K562 (cell line): ENCODE measurements at regions not wholly inside any gene's neighbourhood (a gene's known extent, or its start where the extent isn't known, plus 50 kb on each side); places are given as distances from the start of the nearest gene placed in this dataset.

Experiments used
- ATAC-seq: fragments of 200-7000 bp; cut with Tn5 transposase; 3 replicates; pipeline ENCODE4 v1.9.1; 2020; ENCODE audit warnings: moderate library complexity
- BruUV-seq: library from RNA; stranded (reverse); fragments of 400-500 nt; replicated peaks from 2 replicates; lab custom pipeline; 2021; lab: Mats Ljungman, UMichigan
- CTCF ChIA-PET: fragments of 300-600 bp; formaldehyde crosslinking; extraction: SDS; loops from one replicate; lab custom pipeline; 2021; ENCODE audit warnings: low intra/inter-chr PET ratio; lab: Yijun Ruan, JAX
- POLR2A ChIA-PET: fragments of 300-600, 350-650 bp; sonication (Branson Sonifier 250); formaldehyde crosslinking; extraction: SDS; loops from one replicate; lab custom pipeline; 2021; ENCODE audit warnings: antibody characterized with exemption, inconsistent platforms; lab: Yijun Ruan, JAX
- DNase-seq, 4 experiments: peaks; one replicate each; pipeline versions ENCODE4 v3.0.0 to v3.0.0-alpha.2; 2011 to 2018; ENCODE audit warnings: low spot score in 3 of 4, mixed read lengths in 3 of 4; ENCODE audit errors: extremely low read depth in 1 of 4
- FAIRE-seq: peaks from 2 replicates; lab custom pipeline; 2011; peaks lifted over from hg19 to GRCh38; lab: Jason Lieb, UNC
- H2AFZ ChIP-seq: 2 replicates; pipeline ENCODE4 v1.6.0; 2011; ENCODE audit warnings: low read depth, low read length, control low read depth, inconsistent platforms
- H3K27ac ChIP-seq: fragments of 200-600 bp; 3 replicates; pipeline ENCODE4 v1.8.0; 2011; ENCODE audit warnings: low read depth, mild to moderate bottlenecking, control low read depth, inconsistent platforms, low read length, moderate library complexity, mixed read lengths; ENCODE audit errors: extremely low read depth
- H3K27me3 ChIP-seq, 2 experiments: fragments of 300-600 bp in 1 of 2; 2 replicates in 1 of 2; 3 replicates in 1 of 2; pipeline versions ENCODE4 v1.6.0 to v1.8.0; 2011; ENCODE audit warnings: inconsistent platforms in 2 of 2, low read length in 2 of 2, mild to moderate bottlenecking in 1 of 2, mixed read lengths in 1 of 2, moderate library complexity in 1 of 2; ENCODE audit not compliant: control insufficient read depth in 2 of 2, insufficient read depth in 2 of 2
- H3K36me3 ChIP-seq: fragments of 300-600 bp; 3 replicates; pipeline ENCODE4 v1.8.0; 2011; ENCODE audit warnings: mild to moderate bottlenecking, low read length, inconsistent platforms; ENCODE audit not compliant: control insufficient read depth, insufficient read depth
- H3K4me1 ChIP-seq, 2 experiments: fragments of 200-600 bp in 1 of 2; replicated peaks in 1 of 2; 2 replicates in 1 of 2; 3 replicates in 1 of 2; pipeline versions ENCODE4 v1.5.1 to v1.8.0; 2011; ENCODE audit warnings: inconsistent platforms in 2 of 2, low read length in 2 of 2, mild to moderate bottlenecking in 1 of 2, mixed read lengths in 1 of 2, moderate library complexity in 1 of 2; ENCODE audit not compliant: control insufficient read depth in 2 of 2, insufficient read depth in 2 of 2
- H3K4me2 ChIP-seq: 2 replicates; pipeline ENCODE4 v1.6.1; 2011; ENCODE audit warnings: low read length, control low read depth, inconsistent platforms, mixed read lengths; ENCODE audit not compliant: insufficient read depth
- H3K4me3 ChIP-seq: fragments of 200-600 bp; sonication (generic), shearing (Covaris generic); 2 replicates; pipeline ENCODE4 v1.5.1; 2016; ENCODE audit warnings: control low read depth, inconsistent platforms
- H3K79me2 ChIP-seq: fragments of 200-600 bp; 3 replicates; pipeline ENCODE4 v1.8.0; 2011; ENCODE audit warnings: low read length, inconsistent platforms; ENCODE audit not compliant: control insufficient read depth, insufficient read depth
- H3K9ac ChIP-seq, 2 experiments: 2 replicates each; pipeline versions ENCODE4 v1.6.0 to v1.6.1; 2011; ENCODE audit warnings: low read depth in 2 of 2, low read length in 2 of 2, control low read depth in 1 of 2, inconsistent platforms in 1 of 2, mild to moderate bottlenecking in 1 of 2, mixed read lengths in 1 of 2; ENCODE audit not compliant: insufficient read depth in 1 of 2
- H3K9me1 ChIP-seq: one replicate; pipeline ENCODE4 v1.6.0; 2011; ENCODE audit warnings: inconsistent platforms, mild to moderate bottlenecking, low read length, moderate library complexity; ENCODE audit not compliant: control insufficient read depth, insufficient read depth
- H3K9me3 ChIP-seq: replicated peaks from 2 replicates; pipeline ENCODE4 v1.5.1; 2011; ENCODE audit warnings: low read depth, low read length, inconsistent platforms; ENCODE audit not compliant: control insufficient read depth, insufficient read depth
- H4K20me1 ChIP-seq: replicated peaks from 2 replicates; pipeline ENCODE4 v1.6.1; 2011; ENCODE audit warnings: low read length, inconsistent platforms, mixed read lengths; ENCODE audit not compliant: control insufficient read depth, insufficient read depth
- AFF1 ChIP-seq, 2 experiments: fragments of 450-650 bp; IDR thresholded peaks; 2 replicates each; pipeline ENCODE4 v1.6.1; 2018; ENCODE audit warnings: mild to moderate bottlenecking in 2 of 2, low read depth in 1 of 2; ENCODE audit not compliant: partially characterized antibody in 2 of 2
- ATF3 ChIP-seq, 2 experiments: fragments of 450-650 bp in 1 of 2; sonication (generic) in 1 of 2; formaldehyde crosslinking in 1 of 2; IDR thresholded peaks in 1 of 2; conservative IDR thresholded peaks in 1 of 2; 2 replicates each; pipeline versions ENCODE4 v1.6.1 to v1.8.1; 2016 to 2023; ENCODE audit warnings: mild to moderate bottlenecking in 2 of 2, moderate library complexity in 2 of 2, inconsistent platforms in 1 of 2, missing genetic modification reagents in 1 of 2
- ELF2 ChIP-seq: fragments of 250-450 bp; sonication (Bioruptor Pico); IDR thresholded peaks from 2 replicates; pipeline ENCODE4 v1.5.0; 2021; ENCODE audit warnings: mild to moderate bottlenecking
- FOSL1 ChIP-seq: fragments of 200-800 bp; sonication (Bioruptor generic); conservative IDR thresholded peaks from 2 replicates; pipeline ENCODE4 v1.6.1; 2016; ENCODE audit warnings: missing genetic modification characterization, missing compliant biosample characterization
- GABPB1 ChIP-seq: sonication (generic); formaldehyde crosslinking; IDR thresholded peaks from 2 replicates; pipeline ENCODE4 v1.8.0; 2022; ENCODE audit warnings: mild to moderate bottlenecking, missing genetic modification reagents
- HDAC6 ChIP-seq: IDR thresholded peaks from 2 replicates; pipeline ENCODE4 v1.6.1; 2012; ENCODE audit warnings: low read depth, mild to moderate bottlenecking, control low read depth, inconsistent platforms, low read length, moderate library complexity
- MAZ ChIP-seq, 2 experiments: fragments of 450-650 bp in 1 of 2; sonication (generic) in 1 of 2; formaldehyde crosslinking; IDR thresholded peaks in 1 of 2; conservative IDR thresholded peaks in 1 of 2; 2 replicates each; pipeline versions ENCODE4 v1.4.0 to v1.5.0; 2020; ENCODE audit warnings: mild to moderate bottlenecking in 1 of 2, missing genetic modification reagents in 1 of 2
- MED1 ChIP-seq: sonication (generic); formaldehyde crosslinking; IDR thresholded peaks from 2 replicates; pipeline ENCODE4 v1.8.1; 2023; ENCODE audit warnings: missing genetic modification reagents, borderline replicate concordance
- RNF2 ChIP-seq: sonication (generic); IDR thresholded peaks from 2 replicates; pipeline ENCODE4 v1.6.1; 2016
- SAP30 ChIP-seq: fragments of 200-600 bp; sonication (generic); IDR thresholded peaks from 2 replicates; pipeline ENCODE4 v1.6.1; 2012; ENCODE audit warnings: borderline replicate concordance, low read depth, mild to moderate bottlenecking, moderate library complexity, low read length, control low read depth, inconsistent platforms; ENCODE audit not compliant: insufficient read depth, poor library complexity, severe bottlenecking
- SPI1 ChIP-seq: IDR thresholded peaks from 2 replicates; pipeline ENCODE4 v1.6.1; 2011; ENCODE audit warnings: low read depth, low read length, control low read depth, borderline replicate concordance
- ZFP1 ChIP-seq: fragments of 450-650 bp; formaldehyde crosslinking; IDR thresholded peaks from 2 replicates; pipeline ENCODE4 v1.4.0; 2020; ENCODE audit warnings: mild to moderate bottlenecking, mixed read lengths
- ZNF507 ChIP-seq: conservative IDR thresholded peaks from 2 replicates; pipeline ENCODE4 v1.6.1; 2017; ENCODE audit warnings: missing genetic modification characterization, missing compliant biosample characterization
- ZNF57 ChIP-seq: fragments of 450-650 bp; formaldehyde crosslinking; IDR thresholded peaks from 2 replicates; pipeline ENCODE4 v1.4.0; 2020; ENCODE audit warnings: mild to moderate bottlenecking, moderate library complexity
- ZNF764 ChIP-seq: fragments of 250-450 bp; sonication (Bioruptor Pico); IDR thresholded peaks from 2 replicates; pipeline ENCODE4 v1.4.0; 2020; ENCODE audit warnings: low read depth, mild to moderate bottlenecking, moderate library complexity
- in situ Hi-C: fragments of 300-500 bp; cut with MboI; formaldehyde crosslinking; loops from 4 replicates; pipeline ENCODE4 v1.15.0; 2018; ENCODE audit warnings: inconsistent platforms, mixed read lengths
- intact Hi-C: fragments of 100-400 bp; cut with micrococcal nuclease; formaldehyde crosslinking; loops from 2 replicates; pipeline ENCODE4 v1.14.2; 2022

- TF ChIP-seq RNF2, result no peak
- no peak for TF ChIP-seq SPI1
- no peak for TF ChIP-seq FOSL1 (tag)
- TF ChIP-seq, all 486 proteins: peak for 0
Measured at GRCh38 chr14:82425261-82425660, 891.6 kb upstream of the SEL1L start (continued).

- no TSS peak for BruUV-seq
- H2AFZ ChIP-seq, result no peak overlapping the region
- no peaks in the 10 kb centered on the region for H3K4me1 ChIP-seq
- DNase-seq (no peak), ATAC-seq (no peak), FAIRE-seq (no peak)
- H3K36me3 ChIP-seq, result no peaks in the 10 kb centered on the region
- H3K9ac ChIP-seq, result no peak overlapping the region
- no peaks in the 10 kb centered on the region for H4K20me1 ChIP-seq
- intact Hi-C loops (no loop called here), in situ Hi-C loops (no loop called here)
- no peaks in the 10 kb centered on the region for H3K9me1 ChIP-seq
- ChIA-PET CTCF (no interaction called here), POLR2A (interaction anchor here (0.6 kb wide), 1 partner anchor 107 kb away, joined by 3 read pairs; no protein-coding TSS in a partner anchor)
- H3K9me3 ChIP-seq, result no peaks in the 10 kb centered on the region
- H3K27me3 ChIP-seq, result no peaks in the 10 kb centered on the region
- no peaks in the 10 kb centered on the region for H3K79me2 ChIP-seq
- H3K4me3 ChIP-seq, result no peak overlapping the region
- TF ChIP-seq ZNF57 (CRISPR knock-in tag) (no peak), ZNF764 (CRISPR knock-in tag) (no peak), ZNF507 (tag) (no peak), ZFP1 (no peak), HDAC6 (no peak), MED1 (CRISPR knock-in tag) (no peak), ATF3 (IDR thresholded peaks at IDR 0.05) (no peak), ATF3 (CRISPR knock-in tag; conservative IDR thresholded peaks at IDR 0.05) (no peak), GABPB1 (CRISPR knock-in tag) (no peak), ELF2 (CRISPR knock-in tag) (no peak), SAP30 (no peak), AFF1 (IDR thresholded peaks at IDR 0.05; ENCODE audit: low read depth in 1 of 2, partially characterized antibody in 2 of 2) (no peak), MAZ (CRISPR knock-in tag; conservative IDR thresholded peaks at IDR 0.05 in 1 of 2, IDR thresholded peaks at IDR 0.05 in 1 of 2) (no peak)
- H3K4me2 ChIP-seq, result no peak overlapping the region
- no peak overlapping the region for H3K27ac ChIP-seq
Measured at GRCh38 chr14:82431031-82431430, 897.4 kb upstream of the SEL1L start.
